IMR-90 (cell line): ENCODE measurements at regions not wholly inside any gene's neighbourhood (a gene's known extent, or its start where the extent isn't known, plus 50 kb on each side); places are given as distances from the start of the nearest gene placed in this dataset.

Source experiments
- ATAC-seq: fragments of 200-7000 bp; cut with Tn5 transposase; 2 replicates; pipeline ENCODE4 v1.9.1; 2020; ENCODE audit warnings: low read depth, mild to moderate bottlenecking, moderate library complexity
- BruUV-seq: library from RNA; stranded (reverse); fragments of 400-500 nt; replicated peaks from 2 replicates; lab custom pipeline; 2021; lab: Mats Ljungman, UMichigan
- CTCF ChIA-PET: fragments of 300-600 bp; formaldehyde crosslinking; extraction: SDS; loops from one replicate; lab custom pipeline; 2021; ENCODE audit warnings: antibody characterized with exemption; lab: Yijun Ruan, JAX
- POLR2A ChIA-PET: fragments of 300-600 bp; sonication (Branson Sonifier 250); formaldehyde crosslinking; loops from one replicate; lab custom pipeline; 2022; ENCODE audit warnings: antibody characterized with exemption; ENCODE audit not compliant: unreplicated experiment; lab: Charles Lee
- DNase-seq: peaks from one replicate; pipeline ENCODE4 v3.0.0; 2013
- H2AFZ ChIP-seq: replicated peaks from 2 replicates; pipeline ENCODE3; 2013; ENCODE audit warnings: low read length, mild to moderate bottlenecking; ENCODE audit not compliant: poor library complexity
- H2AK5ac ChIP-seq: 2 replicates; pipeline ENCODE4 v1.6.1; 2013; ENCODE audit warnings: low read depth, low read length, inconsistent platforms
- H2AK9ac ChIP-seq: replicated peaks from 2 replicates; pipeline ENCODE3; 2013; ENCODE audit warnings: mild to moderate bottlenecking, low read depth, low read length, moderate library complexity; ENCODE audit not compliant: poor library complexity
- H2BK120ac ChIP-seq: 2 replicates; pipeline ENCODE4 v1.6.1; 2013; ENCODE audit warnings: low read depth, low read length, inconsistent platforms
- H2BK15ac ChIP-seq: 3 replicates; pipeline ENCODE4 v1.6.1; 2013; ENCODE audit warnings: low read depth, low read length, inconsistent platforms
- H2BK20ac ChIP-seq: 2 replicates; pipeline ENCODE4 v1.6.1; 2013; ENCODE audit warnings: low read depth, mild to moderate bottlenecking, inconsistent platforms, low read length, moderate library complexity
- H2BK5ac ChIP-seq: 2 replicates; pipeline ENCODE4 v1.6.1; 2013; ENCODE audit warnings: mild to moderate bottlenecking, low read depth, low read length, inconsistent platforms; ENCODE audit not compliant: poor library complexity, severe bottlenecking
- H3K14ac ChIP-seq: replicated peaks from 2 replicates; pipeline ENCODE4 v1.6.1; 2013; ENCODE audit warnings: low read depth, low read length, inconsistent platforms
- H3K18ac ChIP-seq: 2 replicates; pipeline ENCODE4 v1.6.1; 2013; ENCODE audit warnings: low read depth, low read length, control low read depth
- H3K23ac ChIP-seq: 2 replicates; pipeline ENCODE4 v1.6.1; 2013; ENCODE audit warnings: low read depth, low read length, inconsistent platforms
- H3K27ac ChIP-seq: 2 replicates; pipeline ENCODE4 v1.5.1; 2013; ENCODE audit warnings: mild to moderate bottlenecking, control low read depth, low read length; ENCODE audit not compliant: insufficient read depth
- H3K27me3 ChIP-seq: 2 replicates; pipeline ENCODE4 v1.6.1; 2013; ENCODE audit warnings: low read length; ENCODE audit not compliant: control insufficient read depth, insufficient read depth
- H3K36me3 ChIP-seq: 2 replicates; pipeline ENCODE4 v1.6.1; 2013; ENCODE audit warnings: low read length, mixed read lengths; ENCODE audit not compliant: control insufficient read depth, insufficient read depth
- H3K4ac ChIP-seq: 2 replicates; pipeline ENCODE4 v1.6.1; 2013; ENCODE audit warnings: low read depth, low read length, inconsistent platforms
- H3K4me1 ChIP-seq: 2 replicates; pipeline ENCODE4 v1.6.1; 2013; ENCODE audit warnings: low read length, mixed read lengths; ENCODE audit not compliant: control insufficient read depth, insufficient read depth
- H3K4me2 ChIP-seq: 2 replicates; pipeline ENCODE4 v1.6.1; 2013; ENCODE audit warnings: low read depth, mild to moderate bottlenecking, control low read depth, low read length, moderate library complexity
- H3K4me3 ChIP-seq: 2 replicates; pipeline ENCODE4 v1.5.1; 2013; ENCODE audit warnings: low read depth, mild to moderate bottlenecking, control low read depth, low read length, moderate library complexity; ENCODE audit not compliant: insufficient read depth
- H3K56ac ChIP-seq: 2 replicates; pipeline ENCODE4 v1.6.1; 2013; ENCODE audit warnings: low read length, inconsistent platforms; ENCODE audit not compliant: insufficient read depth; ENCODE audit errors: extremely low read depth
- H3K79me1 ChIP-seq, 2 experiments: 2 replicates each; pipeline ENCODE4 v1.6.1; 2013; ENCODE audit warnings: low read length in 2 of 2, inconsistent platforms in 1 of 2, low read depth in 1 of 2
- H3K9ac ChIP-seq: 2 replicates; pipeline ENCODE4 v1.6.1; 2013; ENCODE audit warnings: low read depth, low read length, control low read depth
- H3K9me1 ChIP-seq: 2 replicates; pipeline ENCODE4 v1.6.1; 2013; ENCODE audit warnings: low read length, inconsistent platforms; ENCODE audit not compliant: insufficient read depth
- H3K9me3 ChIP-seq: 2 replicates; pipeline ENCODE4 v1.6.1; 2013; ENCODE audit warnings: low read length; ENCODE audit not compliant: control insufficient read depth, insufficient read depth
- H4K20me1 ChIP-seq: 2 replicates; pipeline ENCODE4 v1.6.1; 2013; ENCODE audit warnings: low read length, inconsistent platforms; ENCODE audit not compliant: insufficient read depth
- H4K5ac ChIP-seq: 2 replicates; pipeline ENCODE4 v1.6.1; 2013; ENCODE audit warnings: mild to moderate bottlenecking, low read depth, low read length, control low read depth
- H4K8ac ChIP-seq, 2 experiments: 2 replicates each; pipeline ENCODE4 v1.6.1; 2013; ENCODE audit warnings: low read depth in 2 of 2, low read length in 2 of 2, control low read depth in 1 of 2, inconsistent platforms in 1 of 2
- H4K91ac ChIP-seq: 2 replicates; pipeline ENCODE4 v1.6.1; 2013; ENCODE audit warnings: low read depth, low read length, inconsistent platforms; ENCODE audit not compliant: insufficient read depth
- BHLHE40 ChIP-seq: fragments of 150-350 bp; IDR thresholded peaks from 2 replicates; pipeline ENCODE4 v1.6.1; 2016; ENCODE audit warnings: mild to moderate bottlenecking, low read depth, low read length
- CHD1 ChIP-seq: IDR thresholded peaks from 2 replicates; pipeline ENCODE4 v1.6.1; 2012; ENCODE audit warnings: low read depth, low read length, improper control_type of control experiment
- ELK1 ChIP-seq: fragments of 150-350 bp; IDR thresholded peaks from 2 replicates; pipeline ENCODE4 v1.6.1; 2016; ENCODE audit warnings: low read depth, mild to moderate bottlenecking, low read length, moderate library complexity, borderline replicate concordance
- FOS ChIP-seq: fragments of 150-350 bp; IDR thresholded peaks from 2 replicates; pipeline ENCODE4 v1.6.1; 2016; ENCODE audit warnings: low read depth, low read length
- MAFK ChIP-seq: IDR thresholded peaks from 2 replicates; pipeline ENCODE4 v1.6.1; 2012; ENCODE audit warnings: low read depth, low read length, improper control_type of control experiment
- MAZ ChIP-seq: IDR thresholded peaks from 2 replicates; pipeline ENCODE4 v1.6.1; 2012; ENCODE audit warnings: low read depth, mild to moderate bottlenecking, low read length, improper control_type of control experiment, moderate library complexity, borderline replicate concordance
- MXI1 ChIP-seq: IDR thresholded peaks from 2 replicates; pipeline ENCODE4 v1.6.1; 2012; ENCODE audit warnings: low read depth, mild to moderate bottlenecking, low read length, moderate library complexity, borderline replicate concordance
- NFE2L2 ChIP-seq: fragments of 150-350 bp; IDR thresholded peaks from 2 replicates; pipeline ENCODE4 v1.6.1; 2016; ENCODE audit warnings: low read depth, mild to moderate bottlenecking, low read length
- POLR2A ChIP-seq: IDR thresholded peaks from 2 replicates; pipeline ENCODE4 v1.6.1; 2012; ENCODE audit warnings: mild to moderate bottlenecking, low read depth, low read length
- RAD21 ChIP-seq: IDR thresholded peaks from 2 replicates; pipeline ENCODE4 v1.6.1; 2012; ENCODE audit warnings: low read length, improper control_type of control experiment
- RCOR1 ChIP-seq: IDR thresholded peaks from 2 replicates; pipeline ENCODE4 v1.6.1; 2012; ENCODE audit warnings: mild to moderate bottlenecking, low read length, improper control_type of control experiment; ENCODE audit not compliant: insufficient replicate concordance
- RFX5 ChIP-seq: IDR thresholded peaks from 2 replicates; pipeline ENCODE4 v1.8.0; 2012; ENCODE audit warnings: low read depth, mild to moderate bottlenecking, low read length, moderate library complexity
- USF2 ChIP-seq: fragments of 150-350 bp; IDR thresholded peaks from 2 replicates; pipeline ENCODE4 v1.6.1; 2017; ENCODE audit warnings: mild to moderate bottlenecking, antibody characterized with exemption, low read length, low read depth
- WGBS, 2 experiments: methylation state at CpG; one replicate each; pipeline versions ENCODE4 v1.1.5 to v1.1.7; 2013; ENCODE audit warnings: missing lambda C conversion rate in 2 of 2; ENCODE audit not compliant: insufficient read length in 1 of 2; ENCODE audit errors: extremely low coverage in 2 of 2; 5-methylcytosine and 5-hydroxymethylcytosine counted together
- dilution Hi-C: fragments of 300-500 bp; cut with HindIII; formaldehyde crosslinking; loops from one replicate; pipeline ENCODE4 v1.14.3; 2018; ENCODE audit warnings: low sequenced_read_pairs; ENCODE audit not compliant: unreplicated experiment
- in situ Hi-C: fragments of 300-500 bp; cut with MboI; formaldehyde crosslinking; loops from 3 replicates; pipeline ENCODE4 v1.14.3; 2019; ENCODE audit warnings: low sequenced_read_pairs, inconsistent platforms, mixed read lengths
- intact Hi-C: fragments of 100-400 bp; cut with micrococcal nuclease; formaldehyde crosslinking; loops from 2 replicates; pipeline ENCODE4 v1.10.0; 2022

GRCh38 chr2:144621266-144621665 lies 101.3 kb upstream of the ZEB2 start:
- no peak for DNase-seq
- Histone ChIP-seq H2AK9ac (no peak overlapping the region), H4K20me1 (no peaks in the 10 kb centered on the region), H4K5ac (no peak overlapping the region), H2BK5ac (no peak overlapping the region), H3K9me1 (no peaks in the 10 kb centered on the region), H3K27ac (no peak overlapping the region), H2AK5ac (no peak overlapping the region), H2BK15ac (no peak overlapping the region), H3K4me1 (no peaks in the 10 kb centered on the region), H3K9me3 (no peaks in the 10 kb centered on the region), H3K23ac (no peak overlapping the region), H3K36me3 (no peaks in the 10 kb centered on the region), H3K14ac (no peak overlapping the region), H2BK120ac (no peak overlapping the region), H3K27me3 (no peaks in the 10 kb centered on the region), H2BK20ac (no peak overlapping the region), H4K91ac (no peak overlapping the region), H2AFZ (no peak overlapping the region), H3K79me1 (no peaks in the 10 kb centered on the region), H3K18ac (no peak overlapping the region), H3K4me2 (no peak overlapping the region), H3K4ac (no peak overlapping the region), H3K9ac (no peak overlapping the region), H3K56ac (no peak overlapping the region), H3K4me3 (no peak overlapping the region), H4K8ac (no peak overlapping the region)
- WGBS, 2 experiments, result no CpG with 5 or more reads among the region's 3 CpGs
- CTCF ChIA-PET, result no interaction called here
- BruUV-seq, result no TSS peak
- in situ Hi-C loops, result no loop called here
- ATAC-seq, result no peak
- POLR2A ChIA-PET, result no interaction called here
- no peak for TF ChIP-seq FOS
- TF ChIP-seq MXI1, result no peak
- no peak for TF ChIP-seq RCOR1
- no peak for TF ChIP-seq NFE2L2
- TF ChIP-seq MAZ, result no peak
- TF ChIP-seq RAD21, result no peak
- TF ChIP-seq RFX5, result no peak
- no peak for TF ChIP-seq BHLHE40
- TF ChIP-seq USF2, result no peak
- no peak for TF ChIP-seq MAFK
- TF ChIP-seq CHD1, result no peak
- no peak for TF ChIP-seq ELK1
- TF ChIP-seq POLR2A, result no peak
- intact Hi-C loops, result no loop called here
- dilution Hi-C loops, result no loop called here
